Retinal pigment epithelial cell (primary cell): ENCODE measurements at regions not wholly inside any gene's neighbourhood (a gene's known extent, or its start where the extent isn't known, plus 50 kb on each side); places are given as distances from the start of the nearest gene placed in this dataset.

ENCODE experiments used
- DNase-seq: peaks from one replicate; pipeline ENCODE4 v3.0.0-alpha.2; 2010; ENCODE audit warnings: low read depth
- H3K4me3 ChIP-seq: 2 replicates; pipeline ENCODE4 v1.5.1; 2011; ENCODE audit warnings: mild to moderate bottlenecking, low read length, control low read depth, moderate library complexity
- TF ChIP-seq, protein P1 (sequence below): conservative IDR thresholded peaks from 2 replicates; pipeline ENCODE4 v1.5.1; 2011; ENCODE audit warnings: low read depth, low read length, control low read depth, inconsistent platforms

DNA sequence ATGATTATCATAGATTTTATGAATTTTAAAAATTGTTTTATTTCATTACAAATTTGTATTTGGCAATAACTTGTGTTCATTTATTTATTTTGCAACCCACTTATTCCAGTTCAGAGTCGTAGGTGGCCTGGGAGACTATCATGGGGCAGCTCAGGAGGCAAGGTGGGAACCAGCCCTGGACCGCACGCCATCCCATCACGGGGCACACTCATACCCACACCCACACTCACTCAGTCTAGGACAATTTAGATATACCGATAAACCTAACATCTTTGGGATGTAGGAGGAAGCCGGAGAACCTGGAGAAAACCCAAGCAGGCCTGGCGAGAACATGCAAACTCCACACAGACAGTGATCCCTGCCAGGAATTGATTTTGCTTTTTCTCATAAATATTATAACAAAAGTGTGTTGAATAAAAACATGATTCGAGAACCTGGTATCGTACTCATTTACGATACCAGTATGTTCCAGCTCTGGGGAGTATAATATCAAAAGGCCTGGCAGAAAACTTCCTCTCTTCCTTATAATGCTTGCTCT, 205.3 kb downstream of the NFKBIZ start:
- TF ChIP-seq, protein P1, sequence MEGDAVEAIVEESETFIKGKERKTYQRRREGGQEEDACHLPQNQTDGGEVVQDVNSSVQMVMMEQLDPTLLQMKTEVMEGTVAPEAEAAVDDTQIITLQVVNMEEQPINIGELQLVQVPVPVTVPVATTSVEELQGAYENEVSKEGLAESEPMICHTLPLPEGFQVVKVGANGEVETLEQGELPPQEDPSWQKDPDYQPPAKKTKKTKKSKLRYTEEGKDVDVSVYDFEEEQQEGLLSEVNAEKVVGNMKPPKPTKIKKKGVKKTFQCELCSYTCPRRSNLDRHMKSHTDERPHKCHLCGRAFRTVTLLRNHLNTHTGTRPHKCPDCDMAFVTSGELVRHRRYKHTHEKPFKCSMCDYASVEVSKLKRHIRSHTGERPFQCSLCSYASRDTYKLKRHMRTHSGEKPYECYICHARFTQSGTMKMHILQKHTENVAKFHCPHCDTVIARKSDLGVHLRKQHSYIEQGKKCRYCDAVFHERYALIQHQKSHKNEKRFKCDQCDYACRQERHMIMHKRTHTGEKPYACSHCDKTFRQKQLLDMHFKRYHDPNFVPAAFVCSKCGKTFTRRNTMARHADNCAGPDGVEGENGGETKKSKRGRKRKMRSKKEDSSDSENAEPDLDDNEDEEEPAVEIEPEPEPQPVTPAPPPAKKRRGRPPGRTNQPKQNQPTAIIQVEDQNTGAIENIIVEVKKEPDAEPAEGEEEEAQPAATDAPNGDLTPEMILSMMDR: no peak
- no peak overlapping the region for H3K4me3 ChIP-seq
- no peak for DNase-seq

DNA sequence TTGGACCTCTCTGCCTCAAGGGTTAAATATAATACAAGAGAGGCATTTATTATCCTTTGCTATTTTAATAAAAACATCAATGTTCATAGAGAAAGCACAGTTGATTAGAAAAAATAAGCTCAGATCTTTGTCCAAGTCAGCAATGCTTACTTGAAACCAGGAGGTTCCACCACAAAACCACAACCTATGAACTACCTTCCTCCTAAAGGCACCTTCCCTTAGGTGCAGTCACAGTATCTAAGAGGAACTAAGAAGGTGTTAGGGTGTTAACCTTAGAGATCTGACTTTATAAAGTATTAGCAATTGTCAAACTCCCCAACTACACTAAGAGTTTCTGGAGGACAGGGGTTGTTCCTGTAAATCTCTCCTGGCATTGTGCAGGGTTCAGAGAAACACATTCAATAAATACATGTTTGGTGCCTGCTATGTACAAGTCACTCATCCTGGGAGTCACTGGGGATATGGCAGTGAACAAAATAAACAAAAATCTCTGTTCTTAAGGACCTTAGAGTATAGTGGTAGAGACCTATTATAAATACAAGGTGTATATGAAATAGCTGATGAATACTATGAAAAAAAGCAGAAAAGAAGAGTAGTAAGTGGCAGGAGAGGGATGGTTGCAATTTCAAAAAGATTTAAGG, 208.6 kb downstream of the NFKBIZ start:
- no peak overlapping the region for H3K4me3 ChIP-seq
- no peak for DNase-seq
- TF ChIP-seq, protein P1: no peak

DNA sequence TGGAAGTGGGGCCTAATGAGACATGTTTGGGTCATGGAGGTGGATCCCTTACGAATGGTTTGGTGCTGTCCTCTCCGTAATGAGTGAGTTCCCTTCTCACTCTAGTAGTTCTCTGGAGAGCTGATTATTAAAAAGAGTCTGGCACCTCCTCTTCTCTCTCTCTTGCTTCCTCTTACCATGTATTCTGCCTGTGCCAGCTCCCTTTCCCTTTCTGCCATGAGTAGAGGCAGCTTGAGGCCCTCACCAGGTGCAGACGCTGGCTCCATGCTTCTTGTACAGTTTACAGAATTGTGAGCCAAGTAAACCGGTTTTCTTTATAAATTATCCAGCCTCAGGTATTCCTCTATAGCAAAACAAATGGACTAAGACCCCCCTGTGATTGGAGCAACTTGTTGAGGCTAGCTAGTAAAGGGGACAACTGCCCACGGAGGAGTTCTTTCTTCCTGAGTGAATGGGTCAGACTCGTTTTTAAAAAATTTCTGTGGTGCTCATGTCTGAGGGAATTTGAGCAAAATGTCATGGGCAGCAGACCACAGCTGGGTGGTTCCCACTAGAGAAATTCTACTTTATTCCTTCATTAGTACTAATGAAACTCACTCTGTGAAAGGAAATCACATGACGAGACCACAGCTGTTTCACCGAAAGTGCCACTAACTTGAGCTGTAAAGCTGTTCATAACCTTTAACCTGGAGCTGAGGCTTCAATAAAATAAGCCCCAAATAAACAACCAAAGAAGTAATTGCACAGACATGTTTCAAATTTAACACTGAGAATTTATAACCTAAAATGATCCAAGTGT, 210.0 kb downstream of the NFKBIZ start:
- TF ChIP-seq, protein P1: no peak
- no peak for DNase-seq
- H3K4me3 ChIP-seq: no peak overlapping the region

DNA sequence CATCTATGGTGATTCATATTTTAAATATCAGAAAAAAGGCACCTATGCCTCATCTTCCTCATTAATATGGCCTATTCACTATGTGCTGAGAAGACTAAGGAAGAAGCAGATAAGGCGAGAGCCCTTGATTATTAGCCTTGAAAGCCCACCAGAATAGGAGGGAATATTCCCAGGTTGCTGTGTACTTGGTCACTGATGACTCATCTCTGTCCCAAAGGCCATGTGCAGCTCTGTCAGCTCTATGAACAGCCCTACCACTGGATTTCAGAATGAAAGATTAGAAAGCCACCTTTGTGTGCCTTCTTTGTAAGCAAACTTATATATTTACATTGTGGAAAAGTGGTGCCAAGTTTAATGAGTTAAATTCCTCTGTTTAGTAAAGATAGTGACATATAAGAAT, 211.5 kb downstream of the NFKBIZ start:
- no peak overlapping the region for H3K4me3 ChIP-seq
- no peak for DNase-seq
- TF ChIP-seq, protein P1: no peak

DNA sequence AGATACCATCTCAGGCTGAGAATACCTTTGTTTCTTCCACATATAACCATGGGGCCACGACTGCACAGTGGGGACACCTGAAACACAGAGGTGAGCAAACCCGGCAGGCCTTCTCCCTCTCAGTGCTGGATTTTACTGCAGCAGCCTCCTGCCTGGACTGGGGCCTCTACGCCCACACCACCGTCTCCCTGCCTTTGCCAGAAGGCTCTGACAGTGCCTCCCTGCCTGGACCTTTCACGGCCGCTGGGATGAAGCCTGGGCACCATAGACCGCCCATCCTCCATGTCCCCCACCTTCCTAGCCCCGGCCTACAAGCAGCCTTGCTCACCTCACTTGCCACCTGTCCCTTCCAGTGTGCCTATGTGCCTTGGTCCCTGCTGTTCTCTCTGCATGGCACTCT, 214.3 kb downstream of the NFKBIZ start:
- no peak for DNase-seq
- TF ChIP-seq, protein P1: no peak
- no peak overlapping the region for H3K4me3 ChIP-seq

DNA sequence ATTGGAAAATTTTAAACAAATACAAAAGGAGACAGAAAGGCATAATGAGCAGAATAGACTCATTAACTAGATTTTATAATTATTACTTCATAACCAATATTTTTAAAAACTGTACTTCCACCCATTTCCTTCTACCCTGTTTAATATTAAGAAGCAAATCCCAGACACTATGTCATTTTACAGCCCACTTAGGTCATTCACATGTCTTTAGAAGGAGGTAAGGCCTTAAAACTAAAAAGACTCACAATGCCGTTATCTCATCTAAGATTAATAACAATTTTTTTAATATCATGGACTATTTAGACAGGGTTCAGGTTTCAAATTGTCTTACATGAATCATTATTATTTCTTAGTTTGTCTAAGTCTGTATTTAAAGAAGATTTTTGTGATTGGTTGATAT, 217.2 kb downstream of the NFKBIZ start:
- TF ChIP-seq, protein P1: no peak
- no peak overlapping the region for H3K4me3 ChIP-seq
- no peak for DNase-seq
